ENCODE measurements at regions not wholly inside any gene's neighbourhood (a gene's known extent, or its start where the extent isn't known, plus 50 kb on each side); places are given as distances from the start of the nearest gene placed in this dataset.

- Histone ChIP-seq H3K4me3 (ENCODE audit: low read depth, low read length) (no peak overlapping the region), H3K4me1 (ENCODE audit: control insufficient read depth, insufficient read depth, low read length) (0 out of 2 replicates have a peak, but pooled peaks cover 4% of the 10 kb centered on the region), H3K9me3 (ENCODE audit: control insufficient read depth, insufficient read depth, low read depth, low read length) (no peaks in the 10 kb centered on the region), H3K36me3 (ENCODE audit: control insufficient read depth in 2 of 2, insufficient read depth in 1 of 2, low read length in 2 of 2) (no peaks in the 10 kb centered on the region), H3K27ac (ENCODE audit: extremely low read depth, low read depth, low read length) (no peak overlapping the region)
- ChIA-PET CTCF (no interaction called here), POLR2A (no interaction called here)
- TF ChIP-seq ZNF830 (tag by site-specific recombination; IDR thresholded peaks at IDR 0.05; ENCODE audit: low read depth), result no peak
- TF ChIP-seq KLF17 (tag by site-specific recombination; IDR thresholded peaks at IDR 0.05), result no peak
- TF ChIP-seq, protein P1, sequence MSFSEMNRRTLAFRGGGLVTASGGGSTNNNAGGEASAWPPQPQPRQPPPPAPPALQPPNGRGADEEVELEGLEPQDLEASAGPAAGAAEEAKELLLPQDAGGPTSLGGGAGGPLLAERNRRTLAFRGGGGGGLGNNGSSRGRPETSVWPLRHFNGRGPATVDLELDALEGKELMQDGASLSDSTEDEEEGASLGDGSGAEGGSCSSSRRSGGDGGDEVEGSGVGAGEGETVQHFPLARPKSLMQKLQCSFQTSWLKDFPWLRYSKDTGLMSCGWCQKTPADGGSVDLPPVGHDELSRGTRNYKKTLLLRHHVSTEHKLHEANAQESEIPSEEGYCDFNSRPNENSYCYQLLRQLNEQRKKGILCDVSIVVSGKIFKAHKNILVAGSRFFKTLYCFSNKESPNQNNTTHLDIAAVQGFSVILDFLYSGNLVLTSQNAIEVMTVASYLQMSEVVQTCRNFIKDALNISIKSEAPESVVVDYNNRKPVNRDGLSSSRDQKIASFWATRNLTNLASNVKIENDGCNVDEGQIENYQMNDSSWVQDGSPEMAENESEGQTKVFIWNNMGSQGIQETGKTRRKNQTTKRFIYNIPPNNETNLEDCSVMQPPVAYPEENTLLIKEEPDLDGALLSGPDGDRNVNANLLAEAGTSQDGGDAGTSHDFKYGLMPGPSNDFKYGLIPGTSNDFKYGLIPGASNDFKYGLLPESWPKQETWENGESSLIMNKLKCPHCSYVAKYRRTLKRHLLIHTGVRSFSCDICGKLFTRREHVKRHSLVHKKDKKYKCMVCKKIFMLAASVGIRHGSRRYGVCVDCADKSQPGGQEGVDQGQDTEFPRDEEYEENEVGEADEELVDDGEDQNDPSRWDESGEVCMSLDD (tag by site-specific recombination; IDR thresholded peaks at IDR 0.05), result no peak
- TF ChIP-seq, protein P2, sequence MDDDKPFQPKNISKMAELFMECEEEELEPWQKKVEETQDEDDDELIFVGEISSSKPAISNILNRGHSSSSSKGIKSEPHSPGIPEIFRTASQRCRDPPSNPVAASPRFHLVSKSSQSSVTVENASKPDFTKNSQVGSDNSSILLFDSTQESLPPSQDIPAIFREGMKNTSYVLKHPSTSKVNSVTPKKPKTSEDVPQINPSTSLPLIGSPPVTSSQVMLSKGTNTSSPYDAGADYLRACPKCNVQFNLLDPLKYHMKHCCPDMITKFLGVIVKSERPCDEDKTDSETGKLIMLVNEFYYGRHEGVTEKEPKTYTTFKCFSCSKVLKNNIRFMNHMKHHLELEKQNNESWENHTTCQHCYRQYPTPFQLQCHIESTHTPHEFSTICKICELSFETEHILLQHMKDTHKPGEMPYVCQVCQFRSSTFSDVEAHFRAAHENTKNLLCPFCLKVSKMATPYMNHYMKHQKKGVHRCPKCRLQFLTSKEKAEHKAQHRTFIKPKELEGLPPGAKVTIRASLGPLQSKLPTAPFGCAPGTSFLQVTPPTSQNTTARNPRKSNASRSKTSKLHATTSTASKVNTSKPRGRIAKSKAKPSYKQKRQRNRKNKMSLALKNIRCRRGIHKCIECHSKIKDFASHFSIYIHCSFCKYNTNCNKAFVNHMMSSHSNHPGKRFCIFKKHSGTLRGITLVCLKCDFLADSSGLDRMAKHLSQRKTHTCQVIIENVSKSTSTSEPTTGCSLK (tag by site-specific recombination; IDR thresholded peaks at IDR 0.05), result no peak
- TF ChIP-seq KLF7 (tag by site-specific recombination; IDR thresholded peaks at IDR 0.05; ENCODE audit: borderline replicate concordance), result no peak
- no peak for TF ChIP-seq MEIS1 (CRISPR knock-in tag; IDR thresholded peaks at IDR 0.05; ENCODE audit: borderline replicate concordance)
- no peak for TF ChIP-seq ZNF776 (tag by site-specific recombination; IDR thresholded peaks at IDR 0.05; ENCODE audit: borderline replicate concordance)
- TF ChIP-seq, protein P3, sequence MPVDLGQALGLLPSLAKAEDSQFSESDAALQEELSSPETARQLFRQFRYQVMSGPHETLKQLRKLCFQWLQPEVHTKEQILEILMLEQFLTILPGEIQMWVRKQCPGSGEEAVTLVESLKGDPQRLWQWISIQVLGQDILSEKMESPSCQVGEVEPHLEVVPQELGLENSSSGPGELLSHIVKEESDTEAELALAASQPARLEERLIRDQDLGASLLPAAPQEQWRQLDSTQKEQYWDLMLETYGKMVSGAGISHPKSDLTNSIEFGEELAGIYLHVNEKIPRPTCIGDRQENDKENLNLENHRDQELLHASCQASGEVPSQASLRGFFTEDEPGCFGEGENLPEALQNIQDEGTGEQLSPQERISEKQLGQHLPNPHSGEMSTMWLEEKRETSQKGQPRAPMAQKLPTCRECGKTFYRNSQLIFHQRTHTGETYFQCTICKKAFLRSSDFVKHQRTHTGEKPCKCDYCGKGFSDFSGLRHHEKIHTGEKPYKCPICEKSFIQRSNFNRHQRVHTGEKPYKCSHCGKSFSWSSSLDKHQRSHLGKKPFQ (tag by site-specific recombination; IDR thresholded peaks at IDR 0.05), result no peak
- TF ChIP-seq, protein P4, sequence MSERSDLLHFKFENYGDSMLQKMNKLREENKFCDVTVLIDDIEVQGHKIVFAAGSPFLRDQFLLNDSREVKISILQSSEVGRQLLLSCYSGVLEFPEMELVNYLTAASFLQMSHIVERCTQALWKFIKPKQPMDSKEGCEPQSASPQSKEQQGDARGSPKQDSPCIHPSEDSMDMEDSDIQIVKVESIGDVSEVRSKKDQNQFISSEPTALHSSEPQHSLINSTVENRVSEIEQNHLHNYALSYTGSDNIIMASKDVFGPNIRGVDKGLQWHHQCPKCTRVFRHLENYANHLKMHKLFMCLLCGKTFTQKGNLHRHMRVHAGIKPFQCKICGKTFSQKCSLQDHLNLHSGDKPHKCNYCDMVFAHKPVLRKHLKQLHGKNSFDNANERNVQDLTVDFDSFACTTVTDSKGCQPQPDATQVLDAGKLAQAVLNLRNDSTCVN (tag by site-specific recombination; optimal IDR thresholded peaks at IDR 0.05), result no peak
- no peak for TF ChIP-seq ZNF664 (tag by site-specific recombination; IDR thresholded peaks at IDR 0.05)
These were observed 75.0 kb downstream of the KCNRG start for GRCh38 chr13:50090211-50090610.

DNA sequence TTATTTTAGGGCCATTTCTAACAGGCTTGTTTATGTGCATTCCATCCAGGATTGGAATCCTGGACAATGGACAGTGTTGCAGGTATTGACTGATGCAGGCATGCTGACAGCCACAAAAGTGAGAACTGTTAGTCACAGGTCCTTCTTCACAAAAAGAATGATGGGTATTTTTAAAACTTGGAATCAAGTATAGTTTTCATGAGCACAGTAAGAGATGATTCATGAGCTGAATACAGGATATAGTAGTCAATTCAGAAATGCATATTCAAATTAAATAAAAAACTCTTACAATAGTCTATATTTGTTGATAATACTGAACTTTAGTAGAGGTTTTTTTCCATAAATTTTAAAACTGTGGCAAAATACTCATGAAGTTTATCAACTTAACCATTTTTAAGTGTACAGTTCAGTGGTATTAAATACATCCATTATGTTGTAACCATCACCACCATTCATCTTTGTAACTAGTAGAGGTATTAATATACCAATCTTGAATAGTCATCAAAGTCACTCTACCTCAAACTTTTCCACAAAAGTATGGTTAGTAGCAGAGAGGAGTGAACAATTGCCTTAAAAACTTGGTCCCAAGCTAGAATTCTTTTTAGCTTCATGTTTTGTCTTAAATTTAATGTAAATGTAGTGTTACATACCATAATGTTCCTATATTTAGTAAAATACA is 79.5 kb downstream of the KCNRG start:
- no peaks in the 10 kb centered on the region for H3K9me3 ChIP-seq (ENCODE audit: control insufficient read depth, insufficient read depth, low read depth, low read length)
- CTCF ChIA-PET, result no interaction called here
- no peak overlapping the region for H3K27ac ChIP-seq (ENCODE audit: extremely low read depth, low read depth, low read length)
- POLR2A ChIA-PET, result interaction anchor here (1.5 kb wide), 1 partner anchor 97 kb away, joined by 3 read pairs; the partner anchor contains the start of gene TRIM13
- peaks cover 0 to 6% of the 10 kb centered on the region in 2 experiments for H3K36me3 ChIP-seq (ENCODE audit: control insufficient read depth in 2 of 2, insufficient read depth in 1 of 2, low read length in 2 of 2)
- 0 out of 2 replicates have a peak, but pooled peaks cover 4% of the 10 kb centered on the region for H3K4me1 ChIP-seq (ENCODE audit: control insufficient read depth, insufficient read depth, low read length)
- no peak overlapping the region for H3K4me3 ChIP-seq (ENCODE audit: low read depth, low read length)
- TF ChIP-seq ZNF645 (tag by site-specific recombination; IDR thresholded peaks at IDR 0.05) (no peak), ZNF830 (tag by site-specific recombination; IDR thresholded peaks at IDR 0.05; ENCODE audit: low read depth) (no peak), ZFP41 (tag by site-specific recombination; IDR thresholded peaks at IDR 0.05; ENCODE audit: borderline replicate concordance) (no peak), YY1 (tag by site-specific recombination; IDR thresholded peaks at IDR 0.05) (no peak), ZNF768 (tag by site-specific recombination; IDR thresholded peaks at IDR 0.05) (no peak), ZNF292 (tag by site-specific recombination; IDR thresholded peaks at IDR 0.05; ENCODE audit: borderline replicate concordance, low read depth) (no peak), WT1 (tag by site-specific recombination; IDR thresholded peaks at IDR 0.05) (no peak)
- TF ChIP-seq, protein P5, sequence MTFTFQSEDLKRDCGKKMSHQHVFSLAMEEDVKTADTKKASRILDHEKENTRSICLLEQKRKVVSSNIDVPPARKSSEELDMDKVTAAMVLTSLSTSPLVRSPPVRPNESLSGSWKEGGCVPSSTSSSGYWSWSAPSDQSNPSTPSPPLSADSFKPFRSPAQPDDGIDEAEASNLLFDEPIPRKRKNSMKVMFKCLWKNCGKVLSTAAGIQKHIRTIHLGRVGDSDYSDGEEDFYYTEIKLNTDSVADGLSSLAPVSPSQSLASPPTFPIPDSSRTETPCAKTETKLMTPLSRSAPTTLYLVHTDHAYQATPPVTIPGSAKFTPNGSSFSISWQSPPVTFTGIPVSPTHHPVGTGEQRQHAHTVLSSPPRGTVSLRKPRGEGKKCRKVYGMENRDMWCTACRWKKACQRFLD (tag by site-specific recombination; IDR thresholded peaks at IDR 0.05), result no peak
- TF ChIP-seq, protein P6, sequence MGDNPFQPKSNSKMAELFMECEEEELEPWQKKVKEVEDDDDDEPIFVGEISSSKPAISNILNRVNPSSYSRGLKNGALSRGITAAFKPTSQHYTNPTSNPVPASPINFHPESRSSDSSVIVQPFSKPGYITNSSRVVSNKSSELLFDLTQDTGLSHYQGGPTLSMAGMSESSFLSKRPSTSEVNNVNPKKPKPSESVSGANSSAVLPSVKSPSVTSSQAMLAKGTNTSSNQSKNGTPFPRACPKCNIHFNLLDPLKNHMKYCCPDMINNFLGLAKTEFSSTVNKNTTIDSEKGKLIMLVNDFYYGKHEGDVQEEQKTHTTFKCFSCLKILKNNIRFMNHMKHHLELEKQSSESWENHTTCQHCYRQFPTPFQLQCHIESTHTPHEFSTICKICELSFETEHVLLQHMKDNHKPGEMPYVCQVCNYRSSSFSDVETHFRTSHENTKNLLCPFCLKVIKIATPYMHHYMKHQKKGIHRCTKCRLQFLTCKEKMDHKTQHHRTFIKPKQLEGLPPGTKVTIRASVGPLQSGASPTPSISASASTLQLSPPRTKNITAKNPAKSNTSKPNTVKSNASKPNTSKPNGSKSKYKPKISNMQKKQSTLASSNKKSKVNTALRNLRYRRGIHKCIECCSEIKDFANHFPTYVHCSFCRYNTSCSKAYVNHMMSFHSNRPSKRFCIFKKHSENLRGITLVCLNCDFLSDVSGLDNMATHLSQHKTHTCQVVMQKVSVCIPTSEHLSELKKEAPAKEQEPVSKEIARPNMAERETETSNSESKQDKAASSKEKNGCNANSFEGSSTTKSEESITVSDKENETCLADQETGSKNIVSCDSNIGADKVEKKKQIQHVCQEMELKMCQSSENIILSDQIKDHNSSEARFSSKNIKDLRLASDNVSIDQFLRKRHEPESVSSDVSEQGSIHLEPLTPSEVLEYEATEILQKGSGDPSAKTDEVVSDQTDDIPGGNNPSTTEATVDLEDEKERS (tag by site-specific recombination; IDR thresholded peaks at IDR 0.05), result no peak

Data from HEK293 (cell line).